ENCODE measurements at regions not wholly inside any gene's neighbourhood (a gene's known extent, or its start where the extent isn't known, plus 50 kb on each side); places are given as distances from the start of the nearest gene placed in this dataset.

GRCh38 chr5:99674101-99674500 is 745.3 kb upstream of the CHD1 start:
- Histone ChIP-seq H3K4me1 (ENCODE audit: control insufficient read depth in 2 of 2, insufficient read depth in 2 of 2, low read length in 2 of 2) (no peaks in the 10 kb centered on the region), H3K4me3 (ENCODE audit: low read length in 2 of 2) (no peak overlapping the region), H3K27ac (ENCODE audit: low read depth in 1 of 2, low read length in 1 of 2) (no peak overlapping the region), H3K9me3 (ENCODE audit: control insufficient read depth in 2 of 2, insufficient read depth in 1 of 2, low read length in 1 of 2) (no peaks in the 10 kb centered on the region), H3K36me3 (ENCODE audit: control insufficient read depth in 2 of 2, insufficient read depth in 2 of 2, low read length in 1 of 2) (no peaks in the 10 kb centered on the region), H3K27me3 (ENCODE audit: control insufficient read depth in 2 of 2, insufficient read depth in 1 of 2, low read length in 1 of 2) (no peaks in the 10 kb centered on the region)
- DNase-seq (ENCODE audit: low read depth in 6 of 9, low spot score in 9 of 9), result no peak
- 82% methylated on average over 1 of the region's 1 CpG for WGBS

DNA sequence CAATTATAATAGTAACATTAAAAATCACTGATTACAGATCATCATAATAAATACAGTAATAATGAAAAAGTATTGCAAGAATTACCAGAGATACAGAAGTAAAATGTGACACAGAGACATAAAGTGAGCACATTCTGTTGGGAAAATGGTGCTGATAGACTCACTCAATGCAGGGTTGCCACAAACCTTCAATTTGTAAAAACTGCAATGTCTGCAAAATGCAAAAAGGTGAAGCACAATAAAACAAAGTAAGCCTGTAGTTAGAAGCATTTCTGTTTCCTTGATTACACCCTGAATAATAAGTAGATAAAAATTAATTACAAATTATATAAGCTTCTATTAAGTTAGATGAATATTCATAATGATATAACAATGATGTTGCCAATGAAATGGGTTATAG is 736.2 kb upstream of the CHD1 start:
- Histone ChIP-seq H3K4me1 (ENCODE audit: control insufficient read depth in 2 of 2, insufficient read depth in 2 of 2, low read length in 2 of 2) (no peaks in the 10 kb centered on the region), H3K4me3 (ENCODE audit: low read length in 2 of 2) (no peak overlapping the region), H3K36me3 (ENCODE audit: control insufficient read depth in 2 of 2, insufficient read depth in 2 of 2, low read length in 1 of 2) (no peaks in the 10 kb centered on the region), H3K9me3 (ENCODE audit: control insufficient read depth in 2 of 2, insufficient read depth in 1 of 2, low read length in 1 of 2) (no peaks in the 10 kb centered on the region), H3K27ac (ENCODE audit: low read depth in 1 of 2, low read length in 1 of 2) (no peak overlapping the region), H3K27me3 (ENCODE audit: control insufficient read depth in 2 of 2, insufficient read depth in 1 of 2, low read length in 1 of 2) (no peaks in the 10 kb centered on the region)
- DNase-seq (ENCODE audit: low read depth in 6 of 9, low spot score in 9 of 9), result no peak

DNA sequence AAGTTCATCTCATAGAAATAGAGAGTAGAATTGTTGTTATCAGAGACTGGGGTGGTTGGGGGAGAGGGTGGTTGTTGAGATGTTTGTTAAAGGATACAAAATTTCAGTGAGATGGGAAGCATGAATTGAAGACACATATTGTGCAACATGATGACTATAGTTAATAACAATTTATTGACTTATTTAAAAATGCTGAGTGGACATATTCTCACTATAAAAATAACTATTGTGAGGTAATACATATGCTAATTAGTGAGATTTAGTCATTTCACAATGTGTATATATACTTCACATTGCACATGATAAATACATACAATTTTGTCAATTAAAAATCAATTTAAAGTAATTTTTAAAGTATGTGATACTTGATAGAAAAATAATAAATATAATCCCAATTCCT is 722.5 kb upstream of the CHD1 start:
- Histone ChIP-seq H3K4me1 (ENCODE audit: control insufficient read depth in 2 of 2, insufficient read depth in 2 of 2, low read length in 2 of 2) (no peaks in the 10 kb centered on the region), H3K27ac (ENCODE audit: low read depth in 1 of 2, low read length in 1 of 2) (no peak overlapping the region), H3K27me3 (ENCODE audit: control insufficient read depth in 2 of 2, insufficient read depth in 1 of 2, low read length in 1 of 2) (no peaks in the 10 kb centered on the region), H3K9me3 (ENCODE audit: control insufficient read depth in 2 of 2, insufficient read depth in 1 of 2, low read length in 1 of 2) (no peaks in the 10 kb centered on the region), H3K4me3 (ENCODE audit: low read length in 2 of 2) (no peak overlapping the region), H3K36me3 (ENCODE audit: control insufficient read depth in 2 of 2, insufficient read depth in 2 of 2, low read length in 1 of 2) (no peaks in the 10 kb centered on the region)
- DNase-seq (ENCODE audit: low read depth in 6 of 9, low spot score in 9 of 9), result no peak

GRCh38 chr5:99646011-99646647 is 717.3 kb upstream of the CHD1 start:
- no peak overlapping the region for H3K27ac ChIP-seq (ENCODE audit: low read depth in 1 of 2, low read length in 1 of 2)
- H3K4me1 ChIP-seq (ENCODE audit: control insufficient read depth in 2 of 2, insufficient read depth in 2 of 2, low read length in 2 of 2), result no peaks in the 10 kb centered on the region
- no peak for DNase-seq (ENCODE audit: low read depth in 6 of 9, low spot score in 9 of 9)
- 73% methylated on average over 5 of the region's 5 CpGs for WGBS
- no peaks in the 10 kb centered on the region for H3K36me3 ChIP-seq (ENCODE audit: control insufficient read depth in 2 of 2, insufficient read depth in 2 of 2, low read length in 1 of 2)
- no peaks in the 10 kb centered on the region for H3K27me3 ChIP-seq (ENCODE audit: control insufficient read depth in 2 of 2, insufficient read depth in 1 of 2, low read length in 1 of 2)
- no peaks in the 10 kb centered on the region for H3K9me3 ChIP-seq (ENCODE audit: control insufficient read depth in 2 of 2, insufficient read depth in 1 of 2, low read length in 1 of 2)
- no peak overlapping the region for H3K4me3 ChIP-seq (ENCODE audit: low read length in 2 of 2)

GRCh38 chr5:99644822-99645221 is 716.0 kb upstream of the CHD1 start:
- H3K4me3 ChIP-seq (ENCODE audit: low read length in 2 of 2), result no peak overlapping the region
- no peaks in the 10 kb centered on the region for H3K9me3 ChIP-seq (ENCODE audit: control insufficient read depth in 2 of 2, insufficient read depth in 1 of 2, low read length in 1 of 2)
- no peaks in the 10 kb centered on the region for H3K27me3 ChIP-seq (ENCODE audit: control insufficient read depth in 2 of 2, insufficient read depth in 1 of 2, low read length in 1 of 2)
- 85% methylated on average over 1 of the region's 1 CpG for WGBS
- no peaks in the 10 kb centered on the region for H3K36me3 ChIP-seq (ENCODE audit: control insufficient read depth in 2 of 2, insufficient read depth in 2 of 2, low read length in 1 of 2)
- H3K4me1 ChIP-seq (ENCODE audit: control insufficient read depth in 2 of 2, insufficient read depth in 2 of 2, low read length in 2 of 2), result no peaks in the 10 kb centered on the region
- no peak for DNase-seq (ENCODE audit: low read depth in 6 of 9, low spot score in 9 of 9)
- H3K27ac ChIP-seq (ENCODE audit: low read depth in 1 of 2, low read length in 1 of 2), result no peak overlapping the region

DNA sequence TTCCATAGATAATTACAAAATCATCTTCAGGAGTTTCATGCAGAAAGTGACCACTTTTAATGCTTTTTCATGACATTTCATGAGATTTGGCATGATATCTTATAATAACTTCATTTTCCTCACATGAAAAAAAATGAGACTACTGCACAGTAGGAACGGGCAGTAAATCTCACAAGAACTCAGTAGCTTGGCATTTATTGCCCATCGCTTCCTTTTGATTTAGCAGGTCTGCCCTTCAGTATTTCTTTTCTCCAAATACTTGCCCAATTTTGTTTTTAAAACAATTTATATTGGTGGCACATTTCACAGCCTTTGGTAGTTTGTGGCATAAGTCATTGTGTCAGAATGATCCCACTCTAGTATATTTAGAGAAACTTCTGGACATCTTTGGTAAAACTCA is 711.8 kb upstream of the CHD1 start:
- Histone ChIP-seq H3K4me1 (ENCODE audit: control insufficient read depth in 2 of 2, insufficient read depth in 2 of 2, low read length in 2 of 2) (no peaks in the 10 kb centered on the region), H3K27me3 (ENCODE audit: control insufficient read depth in 2 of 2, insufficient read depth in 1 of 2, low read length in 1 of 2) (no peaks in the 10 kb centered on the region), H3K27ac (ENCODE audit: low read depth in 1 of 2, low read length in 1 of 2) (no peak overlapping the region), H3K4me3 (ENCODE audit: low read length in 2 of 2) (no peak overlapping the region), H3K36me3 (ENCODE audit: control insufficient read depth in 2 of 2, insufficient read depth in 2 of 2, low read length in 1 of 2) (no peaks in the 10 kb centered on the region), H3K9me3 (ENCODE audit: control insufficient read depth in 2 of 2, insufficient read depth in 1 of 2, low read length in 1 of 2) (no peaks in the 10 kb centered on the region)
- DNase-seq (ENCODE audit: low read depth in 6 of 9, low spot score in 9 of 9), result no peak
- WGBS, result 87% methylated on average over 2 of the region's 2 CpGs

DNA sequence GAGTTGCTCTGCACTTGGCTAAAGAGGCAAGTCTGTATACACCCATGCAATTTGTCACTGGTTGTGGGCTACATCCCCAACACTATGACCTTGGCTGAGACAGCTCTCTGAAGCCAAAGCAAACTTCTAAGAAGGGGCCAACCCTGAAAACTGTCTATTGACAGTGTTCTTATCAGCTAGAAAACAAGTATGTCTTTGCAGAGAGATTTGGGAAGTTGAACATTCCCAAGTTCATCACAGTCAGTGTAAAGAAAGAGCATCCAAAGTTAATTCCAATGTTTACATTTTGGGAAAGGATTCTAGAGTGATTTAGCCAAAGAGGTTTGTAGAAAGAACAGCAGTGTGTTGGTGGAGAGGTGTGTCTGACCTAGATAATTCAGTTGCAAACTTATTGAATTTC is 711.1 kb upstream of the CHD1 start:
- H3K4me3 ChIP-seq (ENCODE audit: low read length in 2 of 2), result no peak overlapping the region
- H3K9me3 ChIP-seq (ENCODE audit: control insufficient read depth in 2 of 2, insufficient read depth in 1 of 2, low read length in 1 of 2), result no peaks in the 10 kb centered on the region
- H3K36me3 ChIP-seq (ENCODE audit: control insufficient read depth in 2 of 2, insufficient read depth in 2 of 2, low read length in 1 of 2), result no peaks in the 10 kb centered on the region
- H3K27me3 ChIP-seq (ENCODE audit: control insufficient read depth in 2 of 2, insufficient read depth in 1 of 2, low read length in 1 of 2), result no peaks in the 10 kb centered on the region
- H3K4me1 ChIP-seq (ENCODE audit: control insufficient read depth in 2 of 2, insufficient read depth in 2 of 2, low read length in 2 of 2), result no peaks in the 10 kb centered on the region
- DNase-seq (ENCODE audit: low read depth in 6 of 9, low spot score in 9 of 9), result no peak
- no peak overlapping the region for H3K27ac ChIP-seq (ENCODE audit: low read depth in 1 of 2, low read length in 1 of 2)

GRCh38 chr5:99636663-99637062 is 707.9 kb upstream of the CHD1 start:
- H3K27me3 ChIP-seq (ENCODE audit: control insufficient read depth in 2 of 2, insufficient read depth in 1 of 2, low read length in 1 of 2), result no peaks in the 10 kb centered on the region
- H3K9me3 ChIP-seq (ENCODE audit: control insufficient read depth in 2 of 2, insufficient read depth in 1 of 2, low read length in 1 of 2), result no peaks in the 10 kb centered on the region
- no peak overlapping the region for H3K27ac ChIP-seq (ENCODE audit: low read depth in 1 of 2, low read length in 1 of 2)
- 91% methylated on average over 2 of the region's 2 CpGs for WGBS
- H3K4me3 ChIP-seq (ENCODE audit: low read length in 2 of 2), result no peak overlapping the region
- DNase-seq (ENCODE audit: low read depth in 6 of 9, low spot score in 9 of 9), result no peak
- H3K4me1 ChIP-seq (ENCODE audit: control insufficient read depth in 2 of 2, insufficient read depth in 2 of 2, low read length in 2 of 2), result no peaks in the 10 kb centered on the region
- H3K36me3 ChIP-seq (ENCODE audit: control insufficient read depth in 2 of 2, insufficient read depth in 2 of 2, low read length in 1 of 2), result no peaks in the 10 kb centered on the region

DNA sequence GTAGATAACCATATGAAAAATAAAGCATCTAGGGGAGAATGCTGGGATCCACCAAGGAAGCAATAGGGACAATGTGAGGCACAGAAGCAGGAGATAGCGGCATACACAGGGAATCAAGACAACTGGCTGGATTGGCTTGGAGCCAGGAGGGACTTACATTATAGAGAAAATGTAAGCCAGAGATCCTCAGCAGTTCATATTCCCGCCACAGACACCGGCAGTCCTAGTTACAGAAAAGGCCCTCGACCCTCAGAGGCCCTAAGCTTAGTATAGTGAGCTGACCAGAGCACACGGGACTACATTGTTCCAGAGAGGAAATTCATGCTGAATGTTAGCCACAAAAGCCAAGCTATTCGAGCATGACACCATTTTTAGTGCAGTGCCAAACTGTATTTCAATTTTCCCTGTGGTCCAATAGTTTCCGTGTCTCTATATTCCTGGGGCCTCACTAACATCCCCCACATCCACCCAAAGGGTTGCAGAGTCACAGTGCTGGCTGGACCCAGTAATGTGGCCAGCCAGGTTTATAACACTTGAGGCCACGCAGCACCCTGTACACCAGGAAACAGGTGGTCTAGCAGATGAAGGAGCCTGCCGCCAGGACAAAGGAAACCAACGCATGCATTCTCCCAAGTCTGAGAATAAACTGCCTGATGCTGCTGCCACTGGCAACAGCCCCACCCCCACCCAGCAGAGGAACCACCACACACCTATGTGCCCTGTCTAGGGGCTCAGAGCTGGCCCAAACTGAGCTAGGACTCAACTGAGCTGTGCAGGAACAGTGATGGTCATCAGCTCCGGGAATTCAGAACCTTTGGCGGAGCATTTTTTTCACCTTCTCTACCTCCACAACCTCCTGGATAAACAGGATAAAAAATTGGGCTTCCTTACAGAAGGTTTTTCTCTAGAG is 693.2 kb upstream of the CHD1 start:
- Histone ChIP-seq H3K36me3 (ENCODE audit: control insufficient read depth in 2 of 2, insufficient read depth in 2 of 2, low read length in 1 of 2) (no peaks in the 10 kb centered on the region), H3K27me3 (ENCODE audit: control insufficient read depth in 2 of 2, insufficient read depth in 1 of 2, low read length in 1 of 2) (no peaks in the 10 kb centered on the region), H3K4me1 (ENCODE audit: control insufficient read depth in 2 of 2, insufficient read depth in 2 of 2, low read length in 2 of 2) (no peaks in the 10 kb centered on the region), H3K27ac (ENCODE audit: low read depth in 1 of 2, low read length in 1 of 2) (no peak overlapping the region), H3K9me3 (ENCODE audit: control insufficient read depth in 2 of 2, insufficient read depth in 1 of 2, low read length in 1 of 2) (peaks cover 0 to 3% of the 10 kb centered on the region in 2 donors), H3K4me3 (ENCODE audit: low read length in 2 of 2) (no peak overlapping the region)
- WGBS, result 44% methylated on average over 12 of the region's 12 CpGs
- DNase-seq (ENCODE audit: low read depth in 6 of 9, low spot score in 9 of 9), result no peak

Data from thymus (tissue), 11 donors.